Right lobe of liver (tissue), 6 donors: ENCODE measurements at regions not wholly inside any gene's neighbourhood (a gene's known extent, or its start where the extent isn't known, plus 50 kb on each side); places are given as distances from the start of the nearest gene placed in this dataset.

Experiments used
- ATAC-seq, 4 donors: fragments of 200-7000 bp; cut with Tn5 transposase; one replicate each; pipeline ENCODE4 v1.9.1; 2020; ENCODE audit warnings: mild to moderate bottlenecking in 4 of 4, moderate library complexity in 4 of 4
- DNase-seq, 3 donors: peaks; one replicate each; pipeline ENCODE4 v3.0.0-alpha.2; 2020
- H3K27ac ChIP-seq, 3 donors: fragments of 200-600 bp; one replicate each; pipeline ENCODE4 v1.8.0; 2022
- H3K27me3 ChIP-seq, 2 donors: fragments of 200-600 bp; one replicate each; pipeline ENCODE4 v1.8.0; 2022
- H3K36me3 ChIP-seq, 4 donors: fragments of 200-600 bp; sonication (generic) in 1 of 4; one replicate each; pipeline versions ENCODE4 v1.5.1 to v1.8.0; 2017 to 2022; ENCODE audit warnings: control low read depth in 1 of 4
- H3K4me1 ChIP-seq, 4 donors: fragments of 200-600 bp; sonication (generic) in 1 of 4; one replicate each; pipeline versions ENCODE4 v1.5.1 to v1.8.0; 2017 to 2022; ENCODE audit warnings: control low read depth in 1 of 4
- H3K4me3 ChIP-seq, 3 donors: fragments of 200-600 bp; one replicate each; pipeline ENCODE4 v1.8.0; 2022
- H3K9me3 ChIP-seq, 4 donors: fragments of 200-600 bp; sonication (generic) in 1 of 4; one replicate each; pipeline versions ENCODE4 v1.5.1 to v1.8.0; 2017 to 2022; ENCODE audit warnings: control low read depth in 1 of 4
- CTCF ChIP-seq, 4 donors: fragments of 200-600 bp in 3 of 4; fragments of 450-650 bp in 1 of 4; IDR thresholded peaks; one replicate each; pipeline versions ENCODE4 v1.5.1 to v1.8.0; 2016 to 2022; ENCODE audit warnings: antibody characterized with exemption in 4 of 4, mild to moderate bottlenecking in 2 of 4
- POLR2A ChIP-seq: fragments of 450-650 bp; IDR thresholded peaks from one replicate; pipeline ENCODE4 v1.6.1; 2017; ENCODE audit warnings: antibody characterized with exemption, mild to moderate bottlenecking
- WGBS: methylation state at CpG from one replicate; pipeline ENCODE4 v1.1.6; 2018; ENCODE audit warnings: low coverage, low lambda C conversion rate; ENCODE audit not compliant: insufficient coverage; ENCODE audit errors: missing lambda C conversion rate; 5-methylcytosine and 5-hydroxymethylcytosine counted together
- intact Hi-C, 2 donors: fragments of 100-400 bp; cut with DNase I; formaldehyde crosslinking; loops; one replicate each; pipeline versions ENCODE4 v1.11.2 to v1.14.1; 2022
- donor health status: DM: no; HTN: yes; CAD: no.
- donor health status: DM: no; HTN: no; CAD: no.
- donor health status: DM: no; HTN: no; CAD: no.
- donor health status: DM: no; HTN: yes; CAD: no.
- donor health status: DM: no; HTN: yes; CAD: no.

GRCh38 chr15:87639305-87640011, 617.1 kb downstream of the NTRK3 start:
- no peaks in the 10 kb centered on the region for H3K36me3 ChIP-seq
- no peak overlapping the region for H3K27ac ChIP-seq
- ATAC-seq (no peak), DNase-seq (no peak)
- H3K4me3 ChIP-seq, result no peak overlapping the region
- TF ChIP-seq CTCF (IDR thresholded peaks at IDR 0.05) (no peak), POLR2A (no peak)
- intact Hi-C loops, result no loop called here
- H3K9me3 ChIP-seq, result no peaks in the 10 kb centered on the region
- 53% methylated on average over 4 of the region's 4 CpGs for WGBS
- H3K27me3 ChIP-seq, result no peaks in the 10 kb centered on the region
- H3K4me1 ChIP-seq, result no peaks in the 10 kb centered on the region

- Histone ChIP-seq H3K4me3 (no peak overlapping the region), H3K27me3 (no peaks in the 10 kb centered on the region), H3K9me3 (no peaks in the 10 kb centered on the region), H3K27ac (no peak overlapping the region), H3K4me1 (no peaks in the 10 kb centered on the region), H3K36me3 (no peaks in the 10 kb centered on the region)
- ATAC-seq, result no peak
- TF ChIP-seq CTCF (IDR thresholded peaks at IDR 0.05), result no peak
- no peak for TF ChIP-seq POLR2A
- DNase-seq, result no peak
- intact Hi-C loops, result no loop called here
- whole genome bisulfite sequencing, result 20% methylated on average over 2 of the region's 3 CpGs
Measured at GRCh38 chr15:87638554-87639083, 617.9 kb downstream of the NTRK3 start.

GRCh38 chr15:87634361-87634760, 622.2 kb downstream of the NTRK3 start:
- TF ChIP-seq POLR2A (no peak), CTCF (IDR thresholded peaks at IDR 0.05) (no peak)
- Histone ChIP-seq H3K9me3 (no peaks in the 10 kb centered on the region), H3K27me3 (no peaks in the 10 kb centered on the region), H3K36me3 (no peaks in the 10 kb centered on the region), H3K27ac (no peak overlapping the region), H3K4me3 (no peak overlapping the region), H3K4me1 (no peaks in the 10 kb centered on the region)
- DNase-seq, result no peak
- no peak for ATAC-seq
- intact Hi-C loops, result no loop called here
- WGBS, result 78% methylated on average over 1 of the region's 1 CpG

- intact Hi-C loops, result no loop called here
- no peaks in the 10 kb centered on the region for H3K9me3 ChIP-seq
- no peak for TF ChIP-seq CTCF (IDR thresholded peaks at IDR 0.05)
- no peak for TF ChIP-seq POLR2A
- WGBS, result 58% methylated on average over 1 of the region's 1 CpG
- peak in 1 of 4 donors; percentile 26 for ATAC-seq
- H3K27me3 ChIP-seq, result no peaks in the 10 kb centered on the region
- H3K4me1 ChIP-seq, result no peaks in the 10 kb centered on the region
- H3K27ac ChIP-seq, result no peak overlapping the region
- H3K36me3 ChIP-seq, result no peaks in the 10 kb centered on the region
- no peak overlapping the region for H3K4me3 ChIP-seq
- no peak for DNase-seq
Measured at GRCh38 chr15:87633525-87633924, 623.0 kb downstream of the NTRK3 start.

- ATAC-seq (no peak), DNase-seq (no peak)
- Histone ChIP-seq H3K9me3 (no peaks in the 10 kb centered on the region), H3K4me1 (no peaks in the 10 kb centered on the region), H3K27me3 (no peaks in the 10 kb centered on the region), H3K27ac (no peak overlapping the region), H3K36me3 (no peaks in the 10 kb centered on the region), H3K4me3 (no peak overlapping the region)
- no peak for TF ChIP-seq CTCF (IDR thresholded peaks at IDR 0.05)
- TF ChIP-seq POLR2A, result no peak
- intact Hi-C loops, result no loop called here
Measured at GRCh38 chr15:87632364-87632763, 624.2 kb downstream of the NTRK3 start.
